ENCODE measurements at regions not wholly inside any gene's neighbourhood (a gene's known extent, or its start where the extent isn't known, plus 50 kb on each side); places are given as distances from the start of the nearest gene placed in this dataset.
"Not testable (repeated sequence)": the region's sequence is repeated elsewhere in the genome, so short reads cannot be mapped to it uniquely, and the experiment has no call there.

- H3K27ac ChIP-seq (ENCODE audit: low read depth, low read length): no peak overlapping the region
- 48 to 73% (median 60%) methylated on average over 5 of the region's 5 CpGs for WGBS, 3 donors
These were observed 106.6 kb upstream of the AMN1 start for GRCh38 chr12:31835276-31835882.

GRCh38 chr12:31834150-31834549, 105.3 kb upstream of the AMN1 start:
- no peak overlapping the region for H3K27ac ChIP-seq (ENCODE audit: low read depth, low read length)
- WGBS, 3 donors: 85 to 98% (median 96%) methylated on average over 7 of the region's 7 CpGs

GRCh38 chr12:31832740-31833729, 104.2 kb upstream of the AMN1 start:
- 48 to 79% (median 68%) methylated on average over 7 of the region's 7 CpGs for WGBS, 3 donors
- H3K27ac ChIP-seq (ENCODE audit: low read depth, low read length): no peak overlapping the region

DNA sequence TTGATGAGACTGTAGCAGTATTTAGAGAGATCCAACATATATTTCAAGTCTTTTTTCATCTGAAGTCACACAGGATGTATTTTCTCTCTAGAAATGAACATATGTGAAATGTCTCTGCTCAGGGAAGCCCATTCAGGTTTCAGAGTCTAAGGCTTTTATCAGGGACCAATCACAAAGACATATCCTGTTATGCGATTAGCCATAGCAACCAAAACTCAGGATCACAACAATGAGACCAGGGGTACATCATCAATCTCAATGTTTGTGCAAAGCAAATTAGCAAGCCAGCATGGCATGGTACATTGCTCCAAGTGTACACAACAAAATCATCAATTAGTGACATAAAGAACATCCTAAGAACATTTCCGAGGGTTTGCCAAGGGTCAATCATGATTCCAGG, 99.2 kb upstream of the AMN1 start:
- no peak overlapping the region for H3K27ac ChIP-seq (ENCODE audit: low read depth, low read length)
- WGBS, 3 donors: 81 to 92% (median 86%) methylated on average over 2 of the region's 2 CpGs

GRCh38 chr12:31822761-31823160, 93.9 kb upstream of the AMN1 start:
- H3K27ac ChIP-seq (ENCODE audit: low read depth, low read length): no peak overlapping the region

DNA sequence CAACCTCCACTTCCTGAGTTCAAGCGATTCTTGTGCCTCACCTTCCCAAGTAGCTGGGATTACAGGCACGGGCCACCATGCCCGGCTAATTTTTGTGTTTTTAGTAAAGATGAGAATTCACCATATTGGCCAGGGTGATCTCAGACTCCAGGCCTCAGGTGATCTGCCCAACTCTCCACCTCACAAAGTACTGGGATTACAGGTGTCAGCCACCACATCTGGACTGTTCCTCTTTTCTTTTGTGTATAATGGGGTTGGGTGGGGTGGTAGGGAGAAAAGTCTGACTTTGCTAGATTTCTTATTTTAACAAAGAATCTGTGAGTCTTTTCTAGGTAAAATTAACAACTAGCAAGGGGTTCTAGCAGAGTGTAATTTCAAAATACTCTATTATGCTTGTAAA, 92.7 kb upstream of the AMN1 start:
- 89 to 93% (median 90%) methylated on average over 3 of the region's 3 CpGs for WGBS, 3 donors
- H3K27ac ChIP-seq (ENCODE audit: low read depth, low read length): no peak overlapping the region

- WGBS, 3 donors: 87 to 94% (median 92%) methylated on average over 7 of the region's 7 CpGs
- no peak overlapping the region for H3K27ac ChIP-seq (ENCODE audit: low read depth, low read length)
These were observed 92.0 kb upstream of the AMN1 start for GRCh38 chr12:31820832-31821231.

- no peak overlapping the region for H3K27ac ChIP-seq (ENCODE audit: low read depth, low read length)
- WGBS, 3 donors: 71 to 89% (median 77%) methylated on average over 2 of the region's 2 CpGs
These were observed 90.6 kb upstream of the AMN1 start for GRCh38 chr12:31819427-31819826.

GRCh38 chr12:31818623-31819268, 89.9 kb upstream of the AMN1 start:
- 39 to 90% (median 73%) methylated on average over 2 of the region's 2 CpGs for WGBS, 3 donors
- no peak overlapping the region for H3K27ac ChIP-seq (ENCODE audit: low read depth, low read length)

DNA sequence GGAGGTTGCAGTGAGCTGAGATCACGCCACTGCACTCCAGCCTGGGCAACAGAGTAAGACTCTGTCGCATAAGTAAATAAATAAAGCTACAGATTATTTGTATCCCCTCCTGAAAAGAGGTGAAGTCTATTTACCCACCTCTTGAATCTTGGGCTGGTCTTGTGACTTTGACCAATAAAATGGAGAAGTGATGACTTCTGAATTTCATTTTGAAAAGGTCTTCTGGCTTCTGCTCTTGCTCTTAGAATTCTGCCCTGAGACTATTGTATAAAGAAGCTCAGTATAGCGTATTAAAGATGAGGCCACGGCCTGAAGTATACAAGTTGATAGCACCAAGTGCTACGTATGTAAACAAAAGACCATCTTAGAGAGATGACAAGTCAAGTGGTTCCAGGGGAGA, 88.3 kb upstream of the AMN1 start:
- WGBS, 3 donors: 36 to 91% (median 75%) methylated on average over 5 of the region's 5 CpGs
- no peak overlapping the region for H3K27ac ChIP-seq (ENCODE audit: low read depth, low read length)

DNA sequence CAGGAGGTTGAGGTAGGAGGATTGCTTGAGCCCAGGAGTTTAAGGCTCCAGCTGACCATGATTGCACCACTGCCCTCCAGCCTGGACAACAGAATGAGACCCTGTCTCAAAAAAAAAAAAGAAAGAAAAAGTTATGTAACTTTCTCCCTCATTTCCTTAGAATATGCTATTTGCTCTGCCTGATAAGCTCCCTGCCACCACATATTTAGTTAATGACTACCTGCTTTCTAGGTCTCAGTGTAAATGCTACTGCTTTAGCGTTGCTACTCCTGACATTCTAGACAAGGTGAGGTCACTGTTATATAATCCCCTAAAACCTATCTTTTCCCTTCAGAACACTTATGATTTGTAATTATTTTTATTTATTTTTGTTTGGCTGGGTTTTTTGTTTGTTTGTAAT, 86.3 kb upstream of the AMN1 start:
- WGBS, 3 donors: 33 to 76% (median 65%) methylated on average over 1 of the region's 1 CpG
- H3K27ac ChIP-seq (ENCODE audit: low read depth, low read length): no peak overlapping the region

GRCh38 chr12:31813305-31813704, 84.5 kb upstream of the AMN1 start:
- WGBS, 3 donors: 56 to 86% (median 77%) methylated on average over 1 of the region's 1 CpG
- H3K27ac ChIP-seq (ENCODE audit: low read depth, low read length): no peak overlapping the region

GRCh38 chr12:31807773-31808097, 78.9 kb upstream of the AMN1 start:
- WGBS, 3 donors: 91 to 100% (median 96%) methylated on average over 1 of the region's 1 CpG
- H3K27ac ChIP-seq (ENCODE audit: low read depth, low read length): no peak overlapping the region

GRCh38 chr12:31807081-31807772, 78.4 kb upstream of the AMN1 start:
- H3K27ac ChIP-seq (ENCODE audit: low read depth, low read length): not testable (repeated sequence)
- WGBS, 3 donors: 81 to 87% (median 87%) methylated on average over 12 of the region's 12 CpGs

GRCh38 chr12:31805681-31806080, 76.9 kb upstream of the AMN1 start:
- 92 to 97% (median 95%) methylated on average over 14 to 19 of the region's 24 CpGs for WGBS, 3 donors
- not testable (repeated sequence) for H3K27ac ChIP-seq (ENCODE audit: low read depth, low read length)

GRCh38 chr12:31804707-31805106, 75.9 kb upstream of the AMN1 start:
- WGBS, 3 donors: 53 to 91% (median 78%) methylated on average over 9 to 12 of the region's 15 CpGs
- H3K27ac ChIP-seq (ENCODE audit: low read depth, low read length): not testable (repeated sequence)

- H3K27ac ChIP-seq (ENCODE audit: low read depth, low read length): no peak overlapping the region
- 67 to 87% (median 77%) methylated on average over 1 of the region's 1 CpG for WGBS, 3 donors
These were observed 75.3 kb upstream of the AMN1 start for GRCh38 chr12:31804185-31804504.

DNA sequence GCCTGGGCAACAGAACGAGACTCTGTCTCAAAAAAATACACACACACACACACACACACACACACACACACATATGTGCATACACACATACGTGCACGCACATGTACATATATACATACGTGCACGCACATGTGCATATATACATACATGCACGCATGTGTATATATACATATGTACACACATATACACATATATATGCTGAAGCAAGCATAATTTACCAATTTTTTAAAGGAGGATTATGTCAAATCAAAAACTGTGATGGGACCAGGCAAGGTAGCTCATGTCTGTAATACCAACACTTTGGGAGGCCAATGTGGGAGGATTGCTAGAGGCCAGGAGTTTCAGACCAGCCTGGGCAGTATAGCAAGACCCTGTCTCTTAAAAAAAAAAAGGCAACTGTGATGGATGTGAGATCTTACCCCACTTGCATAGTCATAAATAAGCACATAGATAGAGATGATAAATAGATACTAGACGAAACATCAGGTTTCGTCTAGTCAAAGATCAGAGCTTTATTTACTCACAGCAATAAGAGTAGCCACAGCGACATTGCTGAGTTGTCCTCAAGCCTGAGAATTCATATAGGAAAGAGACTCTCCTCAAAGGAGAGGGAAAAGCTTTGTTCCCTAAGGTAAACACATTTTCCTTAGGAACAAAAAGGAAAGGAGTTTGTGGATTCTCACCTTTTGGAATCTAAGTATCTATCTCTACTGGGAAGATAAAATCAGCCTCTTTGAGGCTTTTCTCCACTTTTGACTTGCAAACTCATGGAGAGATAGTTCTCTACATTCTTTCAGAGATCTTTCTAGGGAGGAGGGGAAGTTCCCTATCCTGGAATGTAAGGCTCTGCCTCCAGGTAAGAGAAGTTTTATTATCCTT, 74.7 kb upstream of the AMN1 start:
- WGBS, 3 donors: 95 to 96% (median 96%) methylated on average over 9 of the region's 9 CpGs

More for the DNA sequence above, 74.7 kb upstream of the AMN1 start:
- H3K27ac ChIP-seq (ENCODE audit: low read depth, low read length): no peak overlapping the region
